Psoas muscle (tissue), 7 donors: ENCODE measurements at regions not wholly inside any gene's neighbourhood (a gene's known extent, or its start where the extent isn't known, plus 50 kb on each side); places are given as distances from the start of the nearest gene placed in this dataset.

Experiments
- ATAC-seq, 4 donors: fragments of 200-7000 bp; cut with Tn5 transposase; one replicate each; pipeline ENCODE4 v1.9.1; 2020; ENCODE audit warnings: moderate library complexity in 3 of 4, mild to moderate bottlenecking in 2 of 4
- DNase-seq, 2 donors: peaks; one replicate each; pipeline ENCODE4 v3.0.0-alpha.2; 2020
- H3K27ac ChIP-seq: fragments of 200-600 bp; one replicate; pipeline ENCODE4 v1.8.0; 2022
- H3K27me3 ChIP-seq, 3 donors: fragments of 200-600 bp in 1 of 3; one replicate each; pipeline versions ENCODE4 v1.6.1 to v1.8.0; 2013 to 2022; ENCODE audit warnings: low read length in 2 of 3, mild to moderate bottlenecking in 2 of 3, moderate library complexity in 1 of 3; ENCODE audit not compliant: insufficient read depth in 3 of 3
- H3K36me3 ChIP-seq, 2 donors: fragments of 200-600 bp in 1 of 2; one replicate each; pipeline versions ENCODE4 v1.6.1 to v1.8.0; 2013 to 2022; ENCODE audit warnings: low read depth in 1 of 2, mild to moderate bottlenecking in 1 of 2, moderate library complexity in 1 of 2; ENCODE audit not compliant: insufficient read depth in 1 of 2
- H3K4me1 ChIP-seq: fragments of 200-600 bp; one replicate; pipeline ENCODE4 v1.8.0; 2022
- H3K4me3 ChIP-seq: fragments of 200-600 bp; one replicate; pipeline ENCODE4 v1.8.0; 2022; ENCODE audit warnings: mild to moderate bottlenecking
- H3K9me3 ChIP-seq: fragments of 200-600 bp; one replicate; pipeline ENCODE4 v1.8.0; 2022
- CTCF ChIP-seq: fragments of 200-600 bp; IDR thresholded peaks from one replicate; pipeline ENCODE4 v1.8.0; 2022; ENCODE audit warnings: antibody characterized with exemption
- WGBS, 3 donors: extraction: QIAGEN DNeasy Blood & Tissue Kit; methylation state at CpG; one replicate each; pipeline versions ENCODE4 v1.1.6 to v1.1.7; 2013; 5-methylcytosine and 5-hydroxymethylcytosine counted together
- intact Hi-C, 2 donors: fragments of 100-400 bp; cut with DNase I; formaldehyde crosslinking; loops; one replicate each; pipeline versions ENCODE4 v1.11.0 to v1.14.2; 2022
- donor health status: healthy with polysubstance abuse.
- donor health status: DM: no; HTN: no; CAD: no; lungs with moderate emphysema.
- donor health status: Bipolar disorder and iron deficiency.
- donor health status: healthy.
- donor health status: DM: yes; HTN: yes; CAD: no.
- donor health status: DM: no; HTN: no; CAD: no.
- donor health status: DM: yes; HTN: yes; CAD: no.

GRCh38 chr4:180669680-180670079, 1573.5 kb upstream of the TENM3 start:
- DNase-seq: no peak
- WGBS, 3 donors: 64 to 70% (median 65%) methylated on average over 4 of the region's 4 CpGs
- H3K9me3 ChIP-seq: no peaks in the 10 kb centered on the region
- intact Hi-C loops: no loop called here
- H3K36me3 ChIP-seq: no peaks in the 10 kb centered on the region
- ATAC-seq: no peak
- no peak overlapping the region for H3K4me3 ChIP-seq
- no peak overlapping the region for H3K27ac ChIP-seq
- H3K4me1 ChIP-seq: no peaks in the 10 kb centered on the region
- no peak for TF ChIP-seq CTCF
- H3K27me3 ChIP-seq: no peaks in the 10 kb centered on the region

GRCh38 chr4:180674619-180675358, 1568.4 kb upstream of the TENM3 start:
- Histone ChIP-seq H3K36me3 (no peaks in the 10 kb centered on the region), H3K27me3 (no peaks in the 10 kb centered on the region), H3K4me1 (no peaks in the 10 kb centered on the region), H3K27ac (no peak overlapping the region), H3K4me3 (no peak overlapping the region), H3K9me3 (no peaks in the 10 kb centered on the region)
- intact Hi-C loops: no loop called here
- no peak for TF ChIP-seq CTCF
- ATAC-seq (no peak), DNase-seq (no peak)
- WGBS, 3 donors: 32 to 43% (median 37%) methylated on average over 4 of the region's 4 CpGs

- Histone ChIP-seq H3K4me3 (no peak overlapping the region), H3K4me1 (no peaks in the 10 kb centered on the region), H3K27ac (no peak overlapping the region), H3K9me3 (no peaks in the 10 kb centered on the region), H3K27me3 (no peaks in the 10 kb centered on the region), H3K36me3 (no peaks in the 10 kb centered on the region)
- intact Hi-C loops: no loop called here
- ATAC-seq: no peak
- WGBS, 3 donors: 15 to 23% (median 18%) methylated on average over 1 of the region's 1 CpG
- DNase-seq: no peak
- no peak for TF ChIP-seq CTCF
Measured at GRCh38 chr4:180675359-180675650, 1567.9 kb upstream of the TENM3 start.

- Histone ChIP-seq H3K27me3 (no peaks in the 10 kb centered on the region), H3K27ac (no peak overlapping the region), H3K4me1 (no peaks in the 10 kb centered on the region), H3K9me3 (no peaks in the 10 kb centered on the region), H3K4me3 (no peak overlapping the region), H3K36me3 (no peaks in the 10 kb centered on the region)
- TF ChIP-seq CTCF: no peak
- no peak for ATAC-seq
- intact Hi-C loops: no loop called here
- 17 to 24% (median 22%) methylated on average over 2 of the region's 2 CpGs for WGBS, 3 donors
- no peak for DNase-seq
Measured at GRCh38 chr4:180680305-180680704, 1562.9 kb upstream of the TENM3 start.

DNA sequence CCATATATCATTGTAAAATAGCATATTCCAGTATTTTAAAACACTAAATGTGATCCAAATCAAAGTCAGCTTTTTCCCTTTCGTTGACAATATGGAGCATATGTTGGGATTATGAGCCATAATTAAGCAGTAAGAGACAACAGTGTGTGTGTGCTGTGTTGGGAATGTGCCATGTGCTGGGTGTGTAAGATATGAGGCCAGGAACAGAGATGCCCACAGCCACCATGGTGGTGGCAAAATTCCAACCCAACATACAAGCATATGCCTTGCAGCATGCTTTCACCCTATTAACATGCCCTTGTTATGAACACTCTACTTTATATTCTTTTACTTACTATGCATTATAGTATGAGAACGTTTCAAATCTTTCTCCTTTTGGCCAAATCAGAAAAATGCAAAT, 1560.4 kb upstream of the TENM3 start:
- 16 to 26% (median 26%) methylated on average over 2 of the region's 2 CpGs for WGBS, 3 donors
- ATAC-seq (no peak), DNase-seq (no peak)
- Histone ChIP-seq H3K27ac (no peak overlapping the region), H3K9me3 (no peaks in the 10 kb centered on the region), H3K4me1 (no peaks in the 10 kb centered on the region), H3K27me3 (no peaks in the 10 kb centered on the region), H3K36me3 (no peaks in the 10 kb centered on the region), H3K4me3 (no peak overlapping the region)
- TF ChIP-seq CTCF: no peak
- intact Hi-C loops: no loop called here
